ENCODE measurements at regions not wholly inside any gene's neighbourhood (a gene's known extent, or its start where the extent isn't known, plus 50 kb on each side); places are given as distances from the start of the nearest gene placed in this dataset.
"Not testable (repeated sequence)": the region's sequence is repeated elsewhere in the genome, so short reads cannot be mapped to it uniquely, and the experiment has no call there.

GRCh38 chr1:229171934-229172333, 99.0 kb upstream of the RAB4A start:
- H3K27ac ChIP-seq (ENCODE audit: low read depth, low read length): no peak overlapping the region
- H3K27me3 ChIP-seq (ENCODE audit: control insufficient read depth, insufficient read depth, low read length): peaks cover 9% of the 10 kb centered on the region
- DNase-seq (ENCODE audit: low read depth, low spot score): no peak
- no peak for TF ChIP-seq CTCF (IDR thresholded peaks at IDR 0.05; ENCODE audit: low read depth, low read length)
- no peak overlapping the region for H3K4me3 ChIP-seq (ENCODE audit: low read depth, low read length)
- H3K9me3 ChIP-seq (ENCODE audit: control insufficient read depth, insufficient read depth, low read length): no peaks in the 10 kb centered on the region; the same call in 1 of the 2 replicates
- ChIA-PET CTCF (interaction anchor here (0.7 kb wide), 1 partner anchor 55 kb away, joined by 3 read pairs; no protein-coding TSS in a partner anchor), POLR2A (no interaction called here)

- CTCF ChIA-PET; DNase-seq (ENCODE audit: low read depth, low spot score); POLR2A ChIA-PET; H3K4me3 ChIP-seq (ENCODE audit: low read depth, low read length); H3K27me3 ChIP-seq (ENCODE audit: control insufficient read depth, insufficient read depth, low read length); H3K9me3 ChIP-seq (ENCODE audit: control insufficient read depth, insufficient read depth, low read length); H3K27ac ChIP-seq (ENCODE audit: low read depth, low read length): not testable (repeated sequence)
Measured at GRCh38 chr1:229173491-229174476, 97.1 kb upstream of the RAB4A start.

GRCh38 chr1:229175297-229175696, 95.6 kb upstream of the RAB4A start:
- H3K9me3 ChIP-seq (ENCODE audit: control insufficient read depth, insufficient read depth, low read length); H3K4me3 ChIP-seq (ENCODE audit: low read depth, low read length); POLR2A ChIA-PET: not testable (repeated sequence)

GRCh38 chr1:229176457-229176856, 94.5 kb upstream of the RAB4A start:
- H3K9me3 ChIP-seq (ENCODE audit: control insufficient read depth, insufficient read depth, low read length); POLR2A ChIA-PET; DNase-seq (ENCODE audit: low read depth, low spot score); H3K4me3 ChIP-seq (ENCODE audit: low read depth, low read length); H3K27me3 ChIP-seq (ENCODE audit: control insufficient read depth, insufficient read depth, low read length); H3K27ac ChIP-seq (ENCODE audit: low read depth, low read length); CTCF ChIA-PET: not testable (repeated sequence)

More at GRCh38 chr1:229175297-229175696, 95.6 kb upstream of the RAB4A start:
- H3K27ac ChIP-seq (ENCODE audit: low read depth, low read length); H3K27me3 ChIP-seq (ENCODE audit: control insufficient read depth, insufficient read depth, low read length); CTCF ChIA-PET; DNase-seq (ENCODE audit: low read depth, low spot score): not testable (repeated sequence)

- no peak for DNase-seq (ENCODE audit: low read depth, low spot score)
- Histone ChIP-seq H3K27ac (ENCODE audit: low read depth, low read length) (no peak overlapping the region), H3K27me3 (ENCODE audit: control insufficient read depth, insufficient read depth, low read length) (no peaks in the 10 kb centered on the region), H3K9me3 (ENCODE audit: control insufficient read depth, insufficient read depth, low read length) (no peaks in the 10 kb centered on the region), H3K4me3 (ENCODE audit: low read depth, low read length) (no peak overlapping the region)
- no peak for TF ChIP-seq CTCF (IDR thresholded peaks at IDR 0.05; ENCODE audit: low read depth, low read length)
- POLR2A ChIA-PET: no interaction called here
- CTCF ChIA-PET: no interaction called here
Measured at GRCh38 chr1:229180161-229180560, 90.8 kb upstream of the RAB4A start.

DNA sequence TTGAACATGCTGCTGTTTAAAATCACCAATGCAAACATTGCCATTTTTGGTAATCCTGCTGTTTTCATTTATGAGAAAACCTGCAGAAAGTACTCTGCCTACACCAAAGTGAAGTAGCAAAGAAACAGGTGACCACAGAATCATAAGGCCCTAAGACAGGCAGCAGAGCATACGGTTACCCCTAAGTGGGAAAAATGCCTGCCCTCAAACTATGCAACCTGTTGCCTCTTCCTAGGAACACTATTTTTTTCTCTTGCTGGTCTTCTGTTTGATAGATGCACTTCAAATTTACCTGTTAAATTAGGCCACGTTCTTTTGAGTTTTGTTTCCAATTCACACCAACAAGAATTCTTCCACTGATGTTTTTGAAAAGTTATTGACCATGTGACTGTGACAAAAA, 89.5 kb upstream of the RAB4A start:
- no peak for DNase-seq (ENCODE audit: low read depth, low spot score)

More for the DNA sequence above, 89.5 kb upstream of the RAB4A start:
- no peak for TF ChIP-seq CTCF (IDR thresholded peaks at IDR 0.05; ENCODE audit: low read depth, low read length)
- no peaks in the 10 kb centered on the region for H3K27me3 ChIP-seq (ENCODE audit: control insufficient read depth, insufficient read depth, low read length)
- ChIA-PET POLR2A (no interaction called here), CTCF (no interaction called here)
- no peak overlapping the region for H3K4me3 ChIP-seq (ENCODE audit: low read depth, low read length)
- no peaks in the 10 kb centered on the region for H3K9me3 ChIP-seq (ENCODE audit: control insufficient read depth, insufficient read depth, low read length)
- H3K27ac ChIP-seq (ENCODE audit: low read depth, low read length): no peak overlapping the region

Data from AG04450 (cell line).